ENCODE measurements at regions not wholly inside any gene's neighbourhood (a gene's known extent, or its start where the extent isn't known, plus 50 kb on each side); places are given as distances from the start of the nearest gene placed in this dataset.

DNA sequence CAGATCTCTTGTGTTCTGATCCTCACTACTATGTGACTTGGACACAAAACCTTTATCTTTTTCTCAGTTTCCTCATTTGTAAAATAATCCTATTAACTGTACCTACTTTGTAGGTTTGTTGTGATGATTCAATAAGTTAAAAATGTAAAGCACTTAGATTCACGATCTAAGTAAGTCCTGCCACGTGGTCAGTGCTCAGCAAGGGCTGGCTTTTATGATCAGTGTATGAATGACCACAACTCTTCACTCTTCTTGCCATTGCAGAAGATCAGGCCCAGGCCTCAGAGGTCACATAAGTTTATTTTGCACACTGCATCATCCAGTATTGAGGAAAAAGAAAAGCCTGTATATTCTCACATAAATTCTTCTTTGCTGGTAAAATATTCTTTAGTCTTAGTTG, 1192.5 kb upstream of the ACVR2A start:
- TF ChIP-seq CTCF (IDR thresholded peaks at IDR 0.05): no peak
- no peak for TF ChIP-seq POLR2A (IDR thresholded peaks at IDR 0.05)
- no peak for TF ChIP-seq POLR2AphosphoS5 (IDR thresholded peaks at IDR 0.05)

All from suprapubic skin (tissue), 4 donors.